ENCODE measurements at regions not wholly inside any gene's neighbourhood (a gene's known extent, or its start where the extent isn't known, plus 50 kb on each side); places are given as distances from the start of the nearest gene placed in this dataset.

DNA sequence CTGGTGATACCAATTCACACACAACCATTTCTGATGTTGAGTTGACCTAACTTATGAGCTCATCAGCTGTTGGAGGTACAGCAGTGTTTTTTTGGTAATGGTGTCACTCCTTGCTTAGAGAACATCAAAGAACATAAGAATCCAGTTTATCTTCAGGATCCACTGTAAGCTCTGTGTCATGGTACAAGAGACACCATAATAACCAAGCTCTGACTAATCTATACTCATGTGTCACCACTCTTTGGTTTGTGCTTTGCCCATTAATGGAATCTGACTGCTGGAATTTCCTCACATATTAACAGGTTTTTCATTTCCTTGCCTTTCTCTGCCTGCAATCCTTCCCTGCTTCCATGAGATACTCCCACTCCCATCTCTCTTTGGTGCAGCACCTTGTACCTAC, 735.1 kb upstream of the LCORL start:
- no peaks in the 10 kb centered on the region for H3K27me3 Mint-ChIP-seq (ENCODE audit: low read depth)
- H3K27ac Mint-ChIP-seq, result no peak overlapping the region
- H3K36me3 Mint-ChIP-seq, result no peaks in the 10 kb centered on the region
- H3K4me3 Mint-ChIP-seq, result no peak overlapping the region
- no peak for DNase-seq (ENCODE audit: low spot score in 2 of 2, unreplicated experiment in 2 of 2)
- H3K9me3 Mint-ChIP-seq, result peaks cover 32% of the 10 kb centered on the region
- TF ChIP-seq, protein P1, sequence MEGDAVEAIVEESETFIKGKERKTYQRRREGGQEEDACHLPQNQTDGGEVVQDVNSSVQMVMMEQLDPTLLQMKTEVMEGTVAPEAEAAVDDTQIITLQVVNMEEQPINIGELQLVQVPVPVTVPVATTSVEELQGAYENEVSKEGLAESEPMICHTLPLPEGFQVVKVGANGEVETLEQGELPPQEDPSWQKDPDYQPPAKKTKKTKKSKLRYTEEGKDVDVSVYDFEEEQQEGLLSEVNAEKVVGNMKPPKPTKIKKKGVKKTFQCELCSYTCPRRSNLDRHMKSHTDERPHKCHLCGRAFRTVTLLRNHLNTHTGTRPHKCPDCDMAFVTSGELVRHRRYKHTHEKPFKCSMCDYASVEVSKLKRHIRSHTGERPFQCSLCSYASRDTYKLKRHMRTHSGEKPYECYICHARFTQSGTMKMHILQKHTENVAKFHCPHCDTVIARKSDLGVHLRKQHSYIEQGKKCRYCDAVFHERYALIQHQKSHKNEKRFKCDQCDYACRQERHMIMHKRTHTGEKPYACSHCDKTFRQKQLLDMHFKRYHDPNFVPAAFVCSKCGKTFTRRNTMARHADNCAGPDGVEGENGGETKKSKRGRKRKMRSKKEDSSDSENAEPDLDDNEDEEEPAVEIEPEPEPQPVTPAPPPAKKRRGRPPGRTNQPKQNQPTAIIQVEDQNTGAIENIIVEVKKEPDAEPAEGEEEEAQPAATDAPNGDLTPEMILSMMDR (IDR thresholded peaks at IDR 0.05; ENCODE audit: unreplicated experiment), result no peak
- H3K4me1 Mint-ChIP-seq, result peaks cover 6% of the 10 kb centered on the region

DNA sequence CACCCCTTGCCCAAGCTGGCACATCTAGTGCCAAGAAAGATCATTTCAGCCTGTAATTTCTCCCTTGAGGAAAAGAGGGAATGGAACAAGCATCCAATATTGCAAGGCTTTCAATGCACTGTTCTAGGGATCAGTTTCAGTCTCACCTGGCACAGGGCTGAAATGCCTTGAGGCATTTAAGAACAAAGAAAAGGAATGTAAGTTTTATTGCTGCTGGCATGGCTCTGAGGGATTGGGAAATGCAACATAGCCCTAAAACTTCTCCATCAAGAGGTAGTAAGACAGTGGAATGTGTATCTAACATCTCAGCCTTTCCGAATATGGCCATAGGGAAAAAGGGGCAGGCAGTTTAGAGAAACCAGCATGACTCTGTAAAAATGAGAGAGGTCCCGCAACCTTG, 732.6 kb upstream of the LCORL start:
- Mint-ChIP-seq H3K36me3 (no peaks in the 10 kb centered on the region), H3K9me3 (peaks cover 34% of the 10 kb centered on the region), H3K27ac (no peak overlapping the region), H3K4me1 (peaks cover 6% of the 10 kb centered on the region), H3K4me3 (no peak overlapping the region), H3K27me3 (ENCODE audit: low read depth) (no peaks in the 10 kb centered on the region)
- TF ChIP-seq, protein P1 (IDR thresholded peaks at IDR 0.05; ENCODE audit: unreplicated experiment), result no peak
- DNase-seq (ENCODE audit: low spot score in 2 of 2, unreplicated experiment in 2 of 2), result no peak

DNA sequence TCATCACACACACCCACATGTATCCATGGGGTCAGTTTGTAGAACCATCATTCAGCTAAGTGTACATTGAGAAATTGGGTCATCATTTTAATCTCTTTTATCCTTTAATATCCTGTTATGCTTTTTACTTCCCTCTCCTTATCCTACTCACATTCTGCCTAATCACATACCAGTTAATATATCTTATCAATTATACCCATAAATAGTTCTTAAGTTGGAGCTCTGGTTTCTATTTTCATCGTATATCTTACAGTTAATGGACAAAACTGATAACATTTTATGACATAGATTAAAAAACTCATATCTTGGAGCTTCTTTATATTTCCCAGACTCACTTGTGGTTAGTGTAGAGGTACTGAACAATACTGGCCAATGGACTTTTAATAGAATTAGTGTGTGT, 729.5 kb upstream of the LCORL start:
- Mint-ChIP-seq H3K27ac (peak overlapping the region; percentile 17), H3K4me3 (no peak overlapping the region), H3K36me3 (peaks cover 4% of the 10 kb centered on the region), H3K27me3 (ENCODE audit: low read depth) (no peaks in the 10 kb centered on the region), H3K4me1 (peaks cover 4% of the 10 kb centered on the region), H3K9me3 (peaks cover 22% of the 10 kb centered on the region)
- DNase-seq (ENCODE audit: low spot score in 2 of 2, unreplicated experiment in 2 of 2), result no peak
- TF ChIP-seq, protein P1 (IDR thresholded peaks at IDR 0.05; ENCODE audit: unreplicated experiment), result no peak

DNA sequence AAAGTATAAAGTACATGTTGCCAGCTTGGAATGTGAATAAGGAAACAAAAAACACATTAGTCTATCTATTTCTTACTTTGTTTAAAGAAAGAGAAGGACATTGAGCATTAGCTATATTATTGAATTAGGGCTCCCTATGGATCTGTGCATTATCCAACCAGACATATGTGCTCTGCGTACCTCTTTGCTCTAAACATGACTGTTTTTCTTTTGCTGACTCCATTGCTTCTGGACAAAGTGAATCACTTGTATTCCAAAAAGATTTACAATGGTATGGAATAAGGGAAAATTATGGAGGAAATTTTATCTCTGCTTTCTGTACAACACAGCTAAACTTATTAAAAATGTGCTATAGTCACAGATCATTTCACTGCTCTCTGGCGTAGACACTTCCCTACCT, 727.8 kb upstream of the LCORL start:
- Mint-ChIP-seq H3K27ac (no peak overlapping the region), H3K9me3 (peaks cover 23% of the 10 kb centered on the region), H3K4me1 (peaks cover 4% of the 10 kb centered on the region), H3K4me3 (no peak overlapping the region), H3K36me3 (peaks cover 4% of the 10 kb centered on the region), H3K27me3 (ENCODE audit: low read depth) (no peaks in the 10 kb centered on the region)
- TF ChIP-seq, protein P1 (IDR thresholded peaks at IDR 0.05; ENCODE audit: unreplicated experiment), result no peak
- DNase-seq (ENCODE audit: low spot score in 2 of 2, unreplicated experiment in 2 of 2), result no peak

DNA sequence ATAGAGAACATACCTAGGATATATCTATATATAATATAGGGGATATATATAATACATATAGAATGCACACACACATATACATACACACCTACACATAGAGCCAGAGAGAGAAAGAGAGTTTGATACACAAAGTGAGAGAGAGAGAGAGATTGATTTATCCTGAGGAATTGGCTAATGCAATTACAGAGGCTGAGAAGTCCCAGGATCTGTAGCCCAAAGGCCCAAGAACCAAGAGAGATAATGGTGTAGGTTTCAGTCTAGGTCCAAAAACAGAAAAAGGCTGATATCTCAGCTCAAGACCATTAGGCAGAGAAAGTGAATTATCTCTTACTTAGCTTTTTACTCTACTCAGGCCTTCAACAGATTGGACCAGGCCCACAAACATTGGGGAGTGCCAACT, 715.0 kb upstream of the LCORL start:
- Mint-ChIP-seq H3K9me3 (peaks cover under 1% of the 10 kb centered on the region), H3K27me3 (ENCODE audit: low read depth) (no peaks in the 10 kb centered on the region), H3K27ac (no peak overlapping the region), H3K36me3 (no peaks in the 10 kb centered on the region), H3K4me1 (peaks cover 13% of the 10 kb centered on the region), H3K4me3 (no peak overlapping the region)
- TF ChIP-seq, protein P1 (IDR thresholded peaks at IDR 0.05; ENCODE audit: unreplicated experiment), result no peak
- no peak for DNase-seq (ENCODE audit: low spot score in 2 of 2, unreplicated experiment in 2 of 2)

DNA sequence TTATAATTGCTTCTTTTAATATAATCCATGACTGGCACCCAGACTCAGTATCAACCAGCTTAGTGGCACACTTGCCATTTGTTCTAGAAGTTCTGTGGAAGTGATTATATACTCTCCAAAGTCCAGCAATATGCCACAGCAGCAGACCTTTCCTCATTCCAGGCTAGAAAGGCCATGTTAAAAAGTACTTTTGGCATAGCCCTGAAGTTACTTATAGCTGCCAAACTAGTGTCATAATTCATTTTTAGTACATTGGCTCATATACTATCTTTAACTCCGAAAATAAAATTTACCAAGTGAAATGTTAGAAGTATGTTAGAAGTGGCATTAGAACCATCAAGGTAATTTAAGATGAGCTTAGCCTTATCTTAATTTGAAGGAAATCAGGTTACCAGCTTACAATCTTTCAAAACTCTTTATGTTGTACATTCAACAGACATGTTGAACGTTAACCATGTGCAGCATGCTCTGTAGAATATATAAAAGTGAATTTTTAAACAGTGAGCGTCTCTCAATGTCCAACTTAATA, 714.2 kb upstream of the LCORL start:
- Mint-ChIP-seq H3K36me3 (no peaks in the 10 kb centered on the region), H3K4me3 (no peak overlapping the region), H3K27ac (no peak overlapping the region), H3K27me3 (ENCODE audit: low read depth) (no peaks in the 10 kb centered on the region), H3K4me1 (peaks cover 13% of the 10 kb centered on the region), H3K9me3 (no peaks in the 10 kb centered on the region)
- no peak for DNase-seq (ENCODE audit: low spot score in 2 of 2, unreplicated experiment in 2 of 2)
- TF ChIP-seq, protein P1 (IDR thresholded peaks at IDR 0.05; ENCODE audit: unreplicated experiment), result no peak
